H9 (cell line): ENCODE measurements at regions not wholly inside any gene's neighbourhood (a gene's known extent, or its start where the extent isn't known, plus 50 kb on each side); places are given as distances from the start of the nearest gene placed in this dataset.
"Not testable (repeated sequence)": the region's sequence is repeated elsewhere in the genome, so short reads cannot be mapped to it uniquely, and the experiment has no call there.

Source experiments
- DNase-seq: peaks from one replicate; pipeline ENCODE4 v3.0.0-alpha.2; 2017
- H2AFZ ChIP-seq: one replicate; pipeline ENCODE4 v1.6.1; 2013; ENCODE audit warnings: mild to moderate bottlenecking, low read length, control low read depth, moderate library complexity
- H2AK5ac ChIP-seq: 2 replicates; pipeline ENCODE4 v1.6.1; 2013; ENCODE audit warnings: low read length, control low read depth, mixed read lengths; ENCODE audit not compliant: insufficient read length
- H2BK120ac ChIP-seq: one replicate; pipeline ENCODE4 v1.6.1; 2013; ENCODE audit warnings: low read depth, mild to moderate bottlenecking, low read length, control low read depth, inconsistent platforms; ENCODE audit not compliant: poor library complexity, severe bottlenecking
- H2BK12ac ChIP-seq: 2 replicates; pipeline ENCODE4 v1.6.1; 2013; ENCODE audit warnings: low read length, control low read depth, mixed read lengths, low read depth; ENCODE audit not compliant: insufficient read length
- H2BK15ac ChIP-seq: 2 replicates; pipeline ENCODE4 v1.6.1; 2013; ENCODE audit warnings: low read depth, low read length, control low read depth
- H2BK20ac ChIP-seq: one replicate; pipeline ENCODE4 v1.6.1; 2013; ENCODE audit warnings: low read depth, mild to moderate bottlenecking, low read length, control low read depth, inconsistent platforms; ENCODE audit not compliant: poor library complexity, severe bottlenecking
- H2BK5ac ChIP-seq: 2 replicates; pipeline ENCODE4 v1.6.1; 2013; ENCODE audit warnings: low read length, control low read depth, mixed read lengths; ENCODE audit not compliant: insufficient read length
- H3K14ac ChIP-seq: 2 replicates; pipeline ENCODE4 v1.6.1; 2013; ENCODE audit warnings: low read length, control low read depth; ENCODE audit not compliant: insufficient read depth
- H3K18ac ChIP-seq: 2 replicates; pipeline ENCODE4 v1.6.1; 2013; ENCODE audit warnings: low read depth, mild to moderate bottlenecking, mixed read lengths, low read length, control low read depth; ENCODE audit not compliant: insufficient read length
- H3K23ac ChIP-seq: 2 replicates; pipeline ENCODE4 v1.6.1; 2013; ENCODE audit warnings: low read length, control low read depth, mixed read lengths, low read depth; ENCODE audit not compliant: insufficient read length
- H3K23me2 ChIP-seq: 2 replicates; pipeline ENCODE4 v1.6.1; 2013; ENCODE audit warnings: low read depth, mild to moderate bottlenecking, mixed read lengths, low read length, control low read depth; ENCODE audit not compliant: insufficient read length, poor library complexity, severe bottlenecking
- H3K27ac ChIP-seq: 2 replicates; pipeline ENCODE4 v1.5.1; 2013; ENCODE audit warnings: low read length, control low read depth, mixed read lengths, low read depth; ENCODE audit not compliant: insufficient read length
- H3K27me3 ChIP-seq: 2 replicates; pipeline ENCODE4 v1.6.1; 2013; ENCODE audit warnings: low read length, control low read depth, inconsistent platforms; ENCODE audit not compliant: insufficient read depth
- H3K4ac ChIP-seq: 2 replicates; pipeline ENCODE4 v1.6.1; 2013; ENCODE audit warnings: low read depth, mild to moderate bottlenecking, control low read depth, inconsistent platforms, low read length, moderate library complexity
- H3K4me1 ChIP-seq: 2 replicates; pipeline ENCODE4 v1.6.1; 2013; ENCODE audit warnings: low read length, control low read depth, inconsistent platforms; ENCODE audit not compliant: insufficient read depth
- H3K4me2 ChIP-seq: 2 replicates; pipeline ENCODE4 v1.6.1; 2013; ENCODE audit warnings: low read length, control low read depth, mixed read lengths; ENCODE audit not compliant: insufficient read length, insufficient read depth
- H3K56ac ChIP-seq: 2 replicates; pipeline ENCODE4 v1.6.1; 2013; ENCODE audit warnings: low read depth, mild to moderate bottlenecking, mixed read lengths, low read length, control low read depth; ENCODE audit not compliant: insufficient read length
- H3K79me1 ChIP-seq: 2 replicates; pipeline ENCODE4 v1.6.1; 2013; ENCODE audit warnings: low read depth, mild to moderate bottlenecking, moderate library complexity, low read length, control low read depth, inconsistent platforms; ENCODE audit not compliant: insufficient read depth, poor library complexity, severe bottlenecking
- H3K79me2 ChIP-seq: 2 replicates; pipeline ENCODE4 v1.6.1; 2013; ENCODE audit warnings: low read length, control low read depth, inconsistent platforms; ENCODE audit not compliant: insufficient read depth
- H3K9ac ChIP-seq: 2 replicates; pipeline ENCODE4 v1.6.1; 2013; ENCODE audit warnings: low read length, control low read depth, mixed read lengths; ENCODE audit not compliant: insufficient read length; ENCODE audit errors: extremely low read depth
- H3K9me3 ChIP-seq: one replicate; pipeline ENCODE4 v1.6.1; 2013; ENCODE audit warnings: low read depth, low read length, inconsistent platforms; ENCODE audit not compliant: control insufficient read depth
- H3T11ph ChIP-seq: one replicate; pipeline ENCODE4 v1.6.1; 2013; ENCODE audit warnings: mild to moderate bottlenecking, low read length, control low read depth, inconsistent platforms
- H4K20me1 ChIP-seq: one replicate; pipeline ENCODE4 v1.6.1; 2013; ENCODE audit not compliant: control insufficient read depth, insufficient read length, insufficient read depth
- H4K5ac ChIP-seq: 2 replicates; pipeline ENCODE4 v1.6.1; 2013; ENCODE audit warnings: low read depth, mild to moderate bottlenecking, mixed read lengths, low read length, control low read depth; ENCODE audit not compliant: insufficient read length
- H4K8ac ChIP-seq: replicated peaks from 2 replicates; pipeline ENCODE4 v1.6.1; 2013; ENCODE audit warnings: low read length, control low read depth, mixed read lengths, low read depth; ENCODE audit not compliant: insufficient read length
- H4K91ac ChIP-seq: 2 replicates; pipeline ENCODE4 v1.6.1; 2013; ENCODE audit warnings: low read depth, mild to moderate bottlenecking, moderate library complexity, mixed read lengths, low read length, control low read depth; ENCODE audit not compliant: insufficient read length
- H3K27ac Mint-ChIP-seq, 3 experiments: 2 replicates in 2 of 3; 3 replicates in 1 of 3; pipeline ENCODE4 v1.8.0; 2020 to 2021; ENCODE audit warnings: mixed read lengths in 3 of 3, mild to moderate bottlenecking in 1 of 3, moderate library complexity in 1 of 3
- H3K27me3 Mint-ChIP-seq: 2 replicates; pipeline ENCODE4 v1.8.0; 2021; ENCODE audit warnings: low read depth, mild to moderate bottlenecking, moderate library complexity, mixed read lengths
- H3K36me3 Mint-ChIP-seq, 3 experiments: 2 replicates in 2 of 3; 3 replicates in 1 of 3; pipeline ENCODE4 v1.8.0; 2020 to 2021; ENCODE audit warnings: low read depth in 3 of 3, mixed read lengths in 3 of 3; ENCODE audit not compliant: insufficient read depth in 1 of 3
- H3K4me1 Mint-ChIP-seq, 2 experiments: 2 replicates each; pipeline ENCODE4 v1.8.0; 2020; ENCODE audit warnings: mixed read lengths in 2 of 2
- H3K4me3 Mint-ChIP-seq, 2 experiments: 2 replicates in 1 of 2; 3 replicates in 1 of 2; pipeline ENCODE4 v1.8.0; 2020 to 2021; ENCODE audit warnings: mild to moderate bottlenecking in 2 of 2, mixed read lengths in 2 of 2, moderate library complexity in 1 of 2
- H3K9me3 Mint-ChIP-seq, 2 experiments: 2 replicates in 1 of 2; 3 replicates in 1 of 2; pipeline ENCODE4 v1.8.0; 2020; ENCODE audit warnings: mild to moderate bottlenecking in 2 of 2, mixed read lengths in 2 of 2, moderate library complexity in 1 of 2
- WGBS: extraction: QIAGEN DNeasy Blood & Tissue Kit; methylation state at CpG from one replicate; pipeline ENCODE4 v1.1.7; 2013; ENCODE audit warnings: missing lambda C conversion rate, low lambda C conversion rate, mixed read lengths; ENCODE audit not compliant: insufficient read length; ENCODE audit errors: extremely low coverage; 5-methylcytosine and 5-hydroxymethylcytosine counted together
- TF ChIP-seq, protein P1 (sequence below): fragments of 200-600 bp; sonication (generic); conservative IDR thresholded peaks from 3 replicates; pipeline ENCODE4 v1.8.0; 2021; ENCODE audit warnings: antibody characterized with exemption, mild to moderate bottlenecking

DNA sequence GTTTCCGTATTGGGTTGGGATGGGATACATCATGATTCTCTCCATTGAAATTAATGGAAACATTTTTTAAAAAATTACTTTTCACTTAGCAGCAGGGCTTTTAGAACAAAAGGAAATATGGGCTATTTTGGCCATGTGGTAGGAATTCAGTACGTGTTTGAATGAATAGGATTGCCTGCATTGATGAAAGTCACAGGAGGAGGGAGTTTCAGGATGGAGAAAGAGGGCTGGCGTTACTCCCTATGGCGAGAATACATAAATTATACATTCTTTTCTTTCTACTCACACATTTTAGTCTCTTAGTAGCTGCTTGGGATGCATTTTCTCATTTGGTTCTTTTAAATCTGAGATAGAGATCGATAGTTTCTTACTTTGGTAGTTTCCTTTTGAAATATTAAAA, 100.3 kb upstream of the PDHA1 start:
- H3K36me3 Mint-ChIP-seq, result peaks cover 25 to 30% (median 25%) of the 10 kb centered on the region in 3 experiments
- no peak overlapping the region for H2AFZ ChIP-seq
- no peak overlapping the region for H3K18ac ChIP-seq
- H3K27ac ChIP-seq, result no peak overlapping the region
- no peak overlapping the region for H2BK15ac ChIP-seq
- peaks cover 36% of the 10 kb centered on the region for H3K9me3 ChIP-seq
- DNase-seq, result no peak
- no peak overlapping the region for H2AK5ac ChIP-seq
- H3K27me3 ChIP-seq, result no peaks in the 10 kb centered on the region
- no peak overlapping the region for H3K23ac ChIP-seq
- no peak overlapping the region for H4K91ac ChIP-seq
- H4K5ac ChIP-seq, result no peak overlapping the region
- H3K23me2 ChIP-seq, result no peaks in the 10 kb centered on the region
- peaks cover 0 to 4% of the 10 kb centered on the region in 2 experiments; a peak in 2 of 4 replicates for H3K4me1 Mint-ChIP-seq
- H3K4me3 Mint-ChIP-seq, result no peak overlapping the region
- H3K4me1 ChIP-seq, result no peaks in the 10 kb centered on the region
- no peak overlapping the region for H3K9ac ChIP-seq
- H3T11ph ChIP-seq, result no peak overlapping the region
- H4K20me1 ChIP-seq, result no peaks in the 10 kb centered on the region
- no peak overlapping the region for H4K8ac ChIP-seq
- no peak overlapping the region for H2BK120ac ChIP-seq
- H3K56ac ChIP-seq, result no peak overlapping the region
- H2BK20ac ChIP-seq, result no peak overlapping the region
- no peaks in the 10 kb centered on the region for H3K79me1 ChIP-seq
- H3K4me2 ChIP-seq, result no peak overlapping the region
- H3K27ac Mint-ChIP-seq, result no peak overlapping the region
- no peak overlapping the region for H3K14ac ChIP-seq
- WGBS, result no CpG with 5 or more reads among the region's 5 CpGs
- no peak overlapping the region for H3K4ac ChIP-seq
- no peaks in the 10 kb centered on the region for H3K79me2 ChIP-seq
- no peak overlapping the region for H2BK12ac ChIP-seq
- peaks cover 79 to 82% of the 10 kb centered on the region in 2 experiments for H3K9me3 Mint-ChIP-seq
- TF ChIP-seq, protein P1, sequence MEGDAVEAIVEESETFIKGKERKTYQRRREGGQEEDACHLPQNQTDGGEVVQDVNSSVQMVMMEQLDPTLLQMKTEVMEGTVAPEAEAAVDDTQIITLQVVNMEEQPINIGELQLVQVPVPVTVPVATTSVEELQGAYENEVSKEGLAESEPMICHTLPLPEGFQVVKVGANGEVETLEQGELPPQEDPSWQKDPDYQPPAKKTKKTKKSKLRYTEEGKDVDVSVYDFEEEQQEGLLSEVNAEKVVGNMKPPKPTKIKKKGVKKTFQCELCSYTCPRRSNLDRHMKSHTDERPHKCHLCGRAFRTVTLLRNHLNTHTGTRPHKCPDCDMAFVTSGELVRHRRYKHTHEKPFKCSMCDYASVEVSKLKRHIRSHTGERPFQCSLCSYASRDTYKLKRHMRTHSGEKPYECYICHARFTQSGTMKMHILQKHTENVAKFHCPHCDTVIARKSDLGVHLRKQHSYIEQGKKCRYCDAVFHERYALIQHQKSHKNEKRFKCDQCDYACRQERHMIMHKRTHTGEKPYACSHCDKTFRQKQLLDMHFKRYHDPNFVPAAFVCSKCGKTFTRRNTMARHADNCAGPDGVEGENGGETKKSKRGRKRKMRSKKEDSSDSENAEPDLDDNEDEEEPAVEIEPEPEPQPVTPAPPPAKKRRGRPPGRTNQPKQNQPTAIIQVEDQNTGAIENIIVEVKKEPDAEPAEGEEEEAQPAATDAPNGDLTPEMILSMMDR, result no peak
- H3K27me3 Mint-ChIP-seq, result peaks cover 3% of the 10 kb centered on the region; the same call in 1 of the 2 replicates
- H2BK5ac ChIP-seq, result no peak overlapping the region

DNA sequence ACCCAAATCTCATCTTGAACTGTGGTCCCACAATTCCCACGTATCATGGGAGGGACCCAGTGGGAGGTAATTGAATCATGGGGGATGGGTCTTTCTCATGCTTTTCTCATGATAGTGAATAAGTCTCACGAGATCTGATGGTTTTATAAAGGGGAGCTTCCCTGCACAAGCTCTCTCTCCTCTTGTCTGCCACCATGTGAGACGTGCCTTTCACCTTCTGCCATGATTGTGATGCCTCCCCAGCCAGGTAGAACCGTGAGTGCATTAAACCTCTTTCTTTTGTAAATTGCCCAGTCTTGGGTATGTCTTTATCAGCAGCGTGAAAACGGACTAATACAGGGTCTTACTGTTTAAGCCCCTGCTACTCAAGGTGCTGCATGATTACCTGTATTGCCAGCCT, 98.8 kb upstream of the PDHA1 start:
- H3K36me3 Mint-ChIP-seq, result peaks cover 32 to 34% (median 33%) of the 10 kb centered on the region in 3 experiments
- not testable (repeated sequence) for H3K23me2 ChIP-seq, H3K14ac ChIP-seq, H3K9ac ChIP-seq, H3K4me1 Mint-ChIP-seq, H3K27ac ChIP-seq, H2AK5ac ChIP-seq, H3K4me1 ChIP-seq, H4K8ac ChIP-seq, H3K4me3 Mint-ChIP-seq, H3K23ac ChIP-seq, H3K4me2 ChIP-seq, H3K56ac ChIP-seq, H4K20me1 ChIP-seq, H2BK12ac ChIP-seq, H2AFZ ChIP-seq, H3K4ac ChIP-seq, H4K91ac ChIP-seq, H3K79me1 ChIP-seq, H4K5ac ChIP-seq, H2BK20ac ChIP-seq, H3K27me3 ChIP-seq, H3T11ph ChIP-seq, H3K79me2 ChIP-seq, DNase-seq, H3K27ac Mint-ChIP-seq, H2BK120ac ChIP-seq, H2BK5ac ChIP-seq, H2BK15ac ChIP-seq, H3K27me3 Mint-ChIP-seq, H3K18ac ChIP-seq
- H3K9me3 Mint-ChIP-seq, result peaks cover 83% of the 10 kb centered on the region in 2 experiments
- peaks cover 48% of the 10 kb centered on the region for H3K9me3 ChIP-seq
- WGBS, result no CpG with 5 or more reads among the region's 6 CpGs
